Epithelial cell of esophagus (primary cell): ENCODE measurements at regions not wholly inside any gene's neighbourhood (a gene's known extent, or its start where the extent isn't known, plus 50 kb on each side); places are given as distances from the start of the nearest gene placed in this dataset.
A peak's percentile ranks its signal among the peaks of the same experiment; 100 is the strongest.
"Not testable (repeated sequence)": the region's sequence is repeated elsewhere in the genome, so short reads cannot be mapped to it uniquely, and the experiment has no call there.

Source experiments
- DNase-seq: peaks from one replicate; pipeline ENCODE4 v3.0.0; 2010; ENCODE audit warnings: low read depth
- H3K4me3 ChIP-seq: 2 replicates; pipeline ENCODE4 v1.5.1; 2011; ENCODE audit warnings: mild to moderate bottlenecking, low read length, control low read depth
- CTCF ChIP-seq: IDR thresholded peaks from 2 replicates; pipeline ENCODE4 v1.5.1; 2011; ENCODE audit warnings: low read depth, mild to moderate bottlenecking, low read length, control low read depth, inconsistent platforms; ENCODE audit not compliant: insufficient read depth; ENCODE audit errors: missing control alignments

- H3K4me3 ChIP-seq = no peak overlapping the region
- DNase-seq = peak; percentile 85
- TF ChIP-seq CTCF = no peak
These were observed 656.8 kb upstream of the ANKRD30A start for GRCh38 chr10:36468620-36469019.

- TF ChIP-seq CTCF = no peak
- no peak overlapping the region for H3K4me3 ChIP-seq
- DNase-seq = no peak
These were observed 659.6 kb upstream of the ANKRD30A start for GRCh38 chr10:36465604-36466379.

GRCh38 chr10:36464291-36464690 is 661.1 kb upstream of the ANKRD30A start:
- no peak overlapping the region for H3K4me3 ChIP-seq
- no peak for TF ChIP-seq CTCF

GRCh38 chr10:36463390-36463789 is 662.0 kb upstream of the ANKRD30A start:
- TF ChIP-seq CTCF = no peak
- DNase-seq = no peak

More at GRCh38 chr10:36464291-36464690, 661.1 kb upstream of the ANKRD30A start:
- DNase-seq = no peak

GRCh38 chr10:36462194-36462593 is 663.2 kb upstream of the ANKRD30A start:
- DNase-seq = peak; percentile 93
- TF ChIP-seq CTCF = no peak
- H3K4me3 ChIP-seq = no peak overlapping the region

More at GRCh38 chr10:36463390-36463789, 662.0 kb upstream of the ANKRD30A start:
- no peak overlapping the region for H3K4me3 ChIP-seq

- not testable (repeated sequence) for H3K4me3 ChIP-seq, DNase-seq
These were observed 667.0 kb upstream of the ANKRD30A start for GRCh38 chr10:36458437-36458836.

GRCh38 chr10:36457751-36458150 is 667.6 kb upstream of the ANKRD30A start:
- no peak for TF ChIP-seq CTCF
- no peak for DNase-seq
- H3K4me3 ChIP-seq = no peak overlapping the region
